IMR-90 (cell line): ENCODE measurements at regions not wholly inside any gene's neighbourhood (a gene's known extent, or its start where the extent isn't known, plus 50 kb on each side); places are given as distances from the start of the nearest gene placed in this dataset.
A peak's percentile ranks its signal among the peaks of the same experiment; 100 is the strongest.

Experiments
- ATAC-seq: fragments of 200-7000 bp; cut with Tn5 transposase; 2 replicates; pipeline ENCODE4 v1.9.1; 2020; ENCODE audit warnings: low read depth, mild to moderate bottlenecking, moderate library complexity
- BruUV-seq: library from RNA; stranded (reverse); fragments of 400-500 nt; replicated peaks from 2 replicates; lab custom pipeline; 2021; lab: Mats Ljungman, UMichigan
- CTCF ChIA-PET: fragments of 300-600 bp; formaldehyde crosslinking; extraction: SDS; loops from one replicate; lab custom pipeline; 2021; ENCODE audit warnings: antibody characterized with exemption; lab: Yijun Ruan, JAX
- POLR2A ChIA-PET: fragments of 300-600 bp; sonication (Branson Sonifier 250); formaldehyde crosslinking; loops from one replicate; lab custom pipeline; 2022; ENCODE audit warnings: antibody characterized with exemption; ENCODE audit not compliant: unreplicated experiment; lab: Charles Lee
- DNase-seq: peaks from one replicate; pipeline ENCODE4 v3.0.0; 2013
- H2AFZ ChIP-seq: replicated peaks from 2 replicates; pipeline ENCODE3; 2013; ENCODE audit warnings: low read length, mild to moderate bottlenecking; ENCODE audit not compliant: poor library complexity
- H2AK5ac ChIP-seq: 2 replicates; pipeline ENCODE4 v1.6.1; 2013; ENCODE audit warnings: low read depth, low read length, inconsistent platforms
- H2AK9ac ChIP-seq: replicated peaks from 2 replicates; pipeline ENCODE3; 2013; ENCODE audit warnings: mild to moderate bottlenecking, low read depth, low read length, moderate library complexity; ENCODE audit not compliant: poor library complexity
- H2BK120ac ChIP-seq: 2 replicates; pipeline ENCODE4 v1.6.1; 2013; ENCODE audit warnings: low read depth, low read length, inconsistent platforms
- H2BK15ac ChIP-seq: 3 replicates; pipeline ENCODE4 v1.6.1; 2013; ENCODE audit warnings: low read depth, low read length, inconsistent platforms
- H2BK20ac ChIP-seq: 2 replicates; pipeline ENCODE4 v1.6.1; 2013; ENCODE audit warnings: low read depth, mild to moderate bottlenecking, inconsistent platforms, low read length, moderate library complexity
- H2BK5ac ChIP-seq: 2 replicates; pipeline ENCODE4 v1.6.1; 2013; ENCODE audit warnings: mild to moderate bottlenecking, low read depth, low read length, inconsistent platforms; ENCODE audit not compliant: poor library complexity, severe bottlenecking
- H3K14ac ChIP-seq: replicated peaks from 2 replicates; pipeline ENCODE4 v1.6.1; 2013; ENCODE audit warnings: low read depth, low read length, inconsistent platforms
- H3K18ac ChIP-seq: 2 replicates; pipeline ENCODE4 v1.6.1; 2013; ENCODE audit warnings: low read depth, low read length, control low read depth
- H3K23ac ChIP-seq: 2 replicates; pipeline ENCODE4 v1.6.1; 2013; ENCODE audit warnings: low read depth, low read length, inconsistent platforms
- H3K27ac ChIP-seq: 2 replicates; pipeline ENCODE4 v1.5.1; 2013; ENCODE audit warnings: mild to moderate bottlenecking, control low read depth, low read length; ENCODE audit not compliant: insufficient read depth
- H3K27me3 ChIP-seq: 2 replicates; pipeline ENCODE4 v1.6.1; 2013; ENCODE audit warnings: low read length; ENCODE audit not compliant: control insufficient read depth, insufficient read depth
- H3K36me3 ChIP-seq: 2 replicates; pipeline ENCODE4 v1.6.1; 2013; ENCODE audit warnings: low read length, mixed read lengths; ENCODE audit not compliant: control insufficient read depth, insufficient read depth
- H3K4ac ChIP-seq: 2 replicates; pipeline ENCODE4 v1.6.1; 2013; ENCODE audit warnings: low read depth, low read length, inconsistent platforms
- H3K4me1 ChIP-seq: 2 replicates; pipeline ENCODE4 v1.6.1; 2013; ENCODE audit warnings: low read length, mixed read lengths; ENCODE audit not compliant: control insufficient read depth, insufficient read depth
- H3K4me2 ChIP-seq: 2 replicates; pipeline ENCODE4 v1.6.1; 2013; ENCODE audit warnings: low read depth, mild to moderate bottlenecking, control low read depth, low read length, moderate library complexity
- H3K4me3 ChIP-seq: 2 replicates; pipeline ENCODE4 v1.5.1; 2013; ENCODE audit warnings: low read depth, mild to moderate bottlenecking, control low read depth, low read length, moderate library complexity; ENCODE audit not compliant: insufficient read depth
- H3K56ac ChIP-seq: 2 replicates; pipeline ENCODE4 v1.6.1; 2013; ENCODE audit warnings: low read length, inconsistent platforms; ENCODE audit not compliant: insufficient read depth; ENCODE audit errors: extremely low read depth
- H3K79me1 ChIP-seq, 2 experiments: 2 replicates each; pipeline ENCODE4 v1.6.1; 2013; ENCODE audit warnings: low read length in 2 of 2, inconsistent platforms in 1 of 2, low read depth in 1 of 2
- H3K9ac ChIP-seq: 2 replicates; pipeline ENCODE4 v1.6.1; 2013; ENCODE audit warnings: low read depth, low read length, control low read depth
- H3K9me1 ChIP-seq: 2 replicates; pipeline ENCODE4 v1.6.1; 2013; ENCODE audit warnings: low read length, inconsistent platforms; ENCODE audit not compliant: insufficient read depth
- H3K9me3 ChIP-seq: 2 replicates; pipeline ENCODE4 v1.6.1; 2013; ENCODE audit warnings: low read length; ENCODE audit not compliant: control insufficient read depth, insufficient read depth
- H4K20me1 ChIP-seq: 2 replicates; pipeline ENCODE4 v1.6.1; 2013; ENCODE audit warnings: low read length, inconsistent platforms; ENCODE audit not compliant: insufficient read depth
- H4K5ac ChIP-seq: 2 replicates; pipeline ENCODE4 v1.6.1; 2013; ENCODE audit warnings: mild to moderate bottlenecking, low read depth, low read length, control low read depth
- H4K8ac ChIP-seq, 2 experiments: 2 replicates each; pipeline ENCODE4 v1.6.1; 2013; ENCODE audit warnings: low read depth in 2 of 2, low read length in 2 of 2, control low read depth in 1 of 2, inconsistent platforms in 1 of 2
- H4K91ac ChIP-seq: 2 replicates; pipeline ENCODE4 v1.6.1; 2013; ENCODE audit warnings: low read depth, low read length, inconsistent platforms; ENCODE audit not compliant: insufficient read depth
- MXI1 ChIP-seq: IDR thresholded peaks from 2 replicates; pipeline ENCODE4 v1.6.1; 2012; ENCODE audit warnings: low read depth, mild to moderate bottlenecking, low read length, moderate library complexity, borderline replicate concordance
- POLR2A ChIP-seq: IDR thresholded peaks from 2 replicates; pipeline ENCODE4 v1.6.1; 2012; ENCODE audit warnings: mild to moderate bottlenecking, low read depth, low read length
- RAD21 ChIP-seq: IDR thresholded peaks from 2 replicates; pipeline ENCODE4 v1.6.1; 2012; ENCODE audit warnings: low read length, improper control_type of control experiment
- RCOR1 ChIP-seq: IDR thresholded peaks from 2 replicates; pipeline ENCODE4 v1.6.1; 2012; ENCODE audit warnings: mild to moderate bottlenecking, low read length, improper control_type of control experiment; ENCODE audit not compliant: insufficient replicate concordance
- SMC3 ChIP-seq: fragments of 150-350 bp; IDR thresholded peaks from 2 replicates; pipeline ENCODE4 v1.6.1; 2016; ENCODE audit warnings: low read depth, mild to moderate bottlenecking, antibody characterized with exemption, low read length, moderate library complexity
- WGBS, 2 experiments: methylation state at CpG; one replicate each; pipeline versions ENCODE4 v1.1.5 to v1.1.7; 2013; ENCODE audit warnings: missing lambda C conversion rate in 2 of 2; ENCODE audit not compliant: insufficient read length in 1 of 2; ENCODE audit errors: extremely low coverage in 2 of 2; 5-methylcytosine and 5-hydroxymethylcytosine counted together
- dilution Hi-C: fragments of 300-500 bp; cut with HindIII; formaldehyde crosslinking; loops from one replicate; pipeline ENCODE4 v1.14.3; 2018; ENCODE audit warnings: low sequenced_read_pairs; ENCODE audit not compliant: unreplicated experiment
- in situ Hi-C: fragments of 300-500 bp; cut with MboI; formaldehyde crosslinking; loops from 3 replicates; pipeline ENCODE4 v1.14.3; 2019; ENCODE audit warnings: low sequenced_read_pairs, inconsistent platforms, mixed read lengths
- intact Hi-C: fragments of 100-400 bp; cut with micrococcal nuclease; formaldehyde crosslinking; loops from 2 replicates; pipeline ENCODE4 v1.10.0; 2022

GRCh38 chr18:72086421-72086820 is 457.7 kb downstream of the CBLN2 start:
- Histone ChIP-seq H3K27ac (no peak overlapping the region), H3K14ac (no peak overlapping the region), H3K18ac (no peak overlapping the region), H3K23ac (no peak overlapping the region), H4K8ac (no peak overlapping the region), H2AFZ (no peak overlapping the region), H2AK9ac (no peak overlapping the region), H3K4ac (no peak overlapping the region), H2BK5ac (no peak overlapping the region), H3K56ac (no peak overlapping the region), H4K20me1 (no peaks in the 10 kb centered on the region), H3K4me1 (no peaks in the 10 kb centered on the region), H2AK5ac (no peak overlapping the region), H4K5ac (no peak overlapping the region), H3K4me2 (no peak overlapping the region), H3K9me1 (no peaks in the 10 kb centered on the region), H2BK20ac (no peak overlapping the region), H2BK120ac (no peak overlapping the region), H3K9me3 (peaks cover 3% of the 10 kb centered on the region), H4K91ac (no peak overlapping the region), H3K36me3 (no peaks in the 10 kb centered on the region), H3K27me3 (no peaks in the 10 kb centered on the region), H2BK15ac (no peak overlapping the region), H3K79me1 (no peaks in the 10 kb centered on the region), H3K9ac (no peak overlapping the region), H3K4me3 (no peak overlapping the region)
- TF ChIP-seq SMC3, result no peak
- no peak for TF ChIP-seq POLR2A
- no peak for TF ChIP-seq RCOR1
- TF ChIP-seq MXI1, result no peak
- peak; percentile 8; the same call in 1 of the 2 replicates for TF ChIP-seq RAD21
- in situ Hi-C loops, result no loop called here
- 0% methylated on average over 1 of the region's 4 CpGs; no CpG with 5 or more reads in 1 of the 2 experiments for WGBS, 2 experiments
- ChIA-PET POLR2A (no interaction called here), CTCF (no interaction called here)
- intact Hi-C loops, result no loop called here
- dilution Hi-C loops, result no loop called here
- DNase-seq (no peak), ATAC-seq (no peak)
- BruUV-seq, result no TSS peak
